Activated naive CD4-positive, alpha-beta T cell treated with anti-CD3 and anti-CD28 coated beads for 36 hours (primary cell): ENCODE measurements at regions not wholly inside any gene's neighbourhood (a gene's known extent, or its start where the extent isn't known, plus 50 kb on each side); places are given as distances from the start of the nearest gene placed in this dataset.

Experiments used
- CTCF ChIA-PET: fragments of 350-600 bp; sonication (Branson Sonifier 250); formaldehyde crosslinking; loops from one replicate; lab custom pipeline; 2021; ENCODE audit warnings: antibody characterized with exemption; lab: Charles Lee
- DNase-seq: peaks from one replicate; pipeline ENCODE4 v3.0.0-alpha.2; 2020
- H3K27ac Mint-ChIP-seq: one replicate; pipeline ENCODE4 v1.8.0; 2021; ENCODE audit warnings: mild to moderate bottlenecking, mixed read lengths
- H3K27me3 Mint-ChIP-seq: one replicate; pipeline ENCODE4 v1.8.0; 2021; ENCODE audit warnings: low read depth, mixed read lengths
- H3K36me3 Mint-ChIP-seq: one replicate; pipeline ENCODE4 v1.8.0; 2021; ENCODE audit warnings: low read depth, mixed read lengths
- H3K4me1 Mint-ChIP-seq: one replicate; pipeline ENCODE4 v1.8.0; 2021; ENCODE audit warnings: low read depth, mixed read lengths
- H3K4me3 Mint-ChIP-seq: one replicate; pipeline ENCODE4 v1.8.0; 2021; ENCODE audit warnings: mild to moderate bottlenecking, moderate library complexity, mixed read lengths
- H3K9me3 Mint-ChIP-seq: one replicate; pipeline ENCODE4 v1.8.0; 2021; ENCODE audit warnings: mixed read lengths
- intact Hi-C: fragments of 100-400 bp; cut with micrococcal nuclease; formaldehyde crosslinking; loops from one replicate; pipeline ENCODE4 v1.15.1; 2023

DNA sequence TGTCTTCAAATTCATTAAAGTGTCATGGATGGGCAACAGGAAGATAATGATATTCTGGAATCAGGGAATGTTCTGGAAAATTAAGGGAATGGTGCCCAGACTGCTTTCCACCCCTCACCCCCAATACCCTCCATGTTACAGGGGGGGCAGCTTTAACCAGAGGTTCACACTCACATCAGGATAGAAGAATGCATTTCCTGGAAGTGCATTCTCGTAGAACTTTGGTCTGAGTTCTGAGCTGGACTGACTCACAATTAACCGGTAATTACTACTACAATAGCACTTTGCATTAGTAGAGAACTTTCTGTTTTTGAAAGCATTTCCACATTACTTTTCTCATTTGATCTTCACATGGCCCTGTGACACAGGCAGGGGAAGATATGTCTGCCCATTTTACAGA lies 52.5 kb upstream of the SHISA3 start:
- H3K4me3 Mint-ChIP-seq = no peak overlapping the region
- intact Hi-C loops = no loop called here
- H3K9me3 Mint-ChIP-seq = no peaks in the 10 kb centered on the region
- CTCF ChIA-PET = no interaction called here
- H3K36me3 Mint-ChIP-seq = no peaks in the 10 kb centered on the region
- H3K27me3 Mint-ChIP-seq = peaks cover 2% of the 10 kb centered on the region
- no peak overlapping the region for H3K27ac Mint-ChIP-seq
- DNase-seq = no peak
- no peaks in the 10 kb centered on the region for H3K4me1 Mint-ChIP-seq

DNA sequence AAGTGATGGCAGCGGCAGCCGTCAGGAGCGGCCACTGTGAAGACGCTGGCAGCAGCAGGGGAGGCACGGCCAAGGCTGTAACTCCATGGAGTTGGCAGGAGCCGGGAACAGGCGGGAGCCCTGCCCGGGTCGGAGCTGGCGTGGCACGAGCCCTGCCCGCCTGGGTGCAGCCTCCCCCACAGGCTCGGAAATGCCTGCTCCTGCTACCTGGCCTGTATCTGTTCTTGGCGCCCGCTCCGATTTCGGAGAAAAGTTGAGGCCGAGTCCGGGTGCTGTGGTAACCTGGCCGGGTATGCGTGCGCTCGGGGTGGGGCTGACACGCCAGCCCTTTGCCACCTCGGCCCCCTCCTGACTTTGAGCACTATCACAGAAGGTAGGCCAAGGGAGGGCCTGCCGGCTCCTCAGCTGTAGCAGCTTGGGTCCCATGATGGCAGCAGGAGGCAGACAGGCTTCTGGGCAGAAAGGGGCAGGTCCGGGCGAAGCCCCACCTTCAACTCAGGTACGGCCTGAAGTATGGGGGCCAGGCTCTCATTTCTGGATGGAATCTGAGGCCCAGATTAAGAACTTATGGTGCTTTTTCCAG lies 51.2 kb upstream of the SHISA3 start:
- H3K4me1 Mint-ChIP-seq = no peaks in the 10 kb centered on the region
- no peak overlapping the region for H3K27ac Mint-ChIP-seq
- H3K27me3 Mint-ChIP-seq = no peaks in the 10 kb centered on the region
- no peaks in the 10 kb centered on the region for H3K36me3 Mint-ChIP-seq
- DNase-seq = no peak
- intact Hi-C loops = no loop called here
- no peaks in the 10 kb centered on the region for H3K9me3 Mint-ChIP-seq
- CTCF ChIA-PET = no interaction called here
- no peak overlapping the region for H3K4me3 Mint-ChIP-seq

DNA sequence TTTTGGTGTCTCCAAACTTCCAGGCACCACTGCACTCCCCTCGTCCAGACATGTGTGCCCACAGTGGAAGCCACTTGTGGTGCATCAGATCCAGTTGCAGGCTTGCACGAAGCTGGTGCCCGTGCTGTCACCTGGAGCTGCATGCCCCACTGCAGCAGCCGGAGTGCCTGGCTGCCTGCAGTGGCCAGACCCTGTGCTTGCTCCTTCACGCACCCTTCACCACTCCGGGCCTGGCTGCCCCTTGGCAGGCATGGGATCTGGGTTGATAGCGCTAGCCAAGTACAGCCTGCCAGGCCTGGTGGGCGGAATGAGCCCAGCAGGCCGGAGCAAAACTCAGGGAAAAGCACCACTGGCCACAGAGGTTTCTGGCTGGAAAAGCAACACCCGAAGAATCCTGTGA lies 50.2 kb upstream of the SHISA3 start:
- Mint-ChIP-seq H3K36me3 (no peaks in the 10 kb centered on the region), H3K9me3 (no peaks in the 10 kb centered on the region), H3K4me3 (no peak overlapping the region), H3K27me3 (no peaks in the 10 kb centered on the region), H3K27ac (no peak overlapping the region), H3K4me1 (no peaks in the 10 kb centered on the region)
- intact Hi-C loops = no loop called here
- no peak for DNase-seq
- CTCF ChIA-PET = interaction anchor here (0.6 to 0.7 kb wide), 2 partner anchors 9 to 1365 kb away, joined by 3 read pairs; no protein-coding TSS in a partner anchor
